ENCODE measurements at regions not wholly inside any gene's neighbourhood (a gene's known extent, or its start where the extent isn't known, plus 50 kb on each side); places are given as distances from the start of the nearest gene placed in this dataset.

GRCh38 chr20:56783826-56784225 is 154.7 kb downstream of the TFAP2C start:
- Mint-ChIP-seq H3K27me3 (ENCODE audit: low read depth) (peaks cover 13% of the 10 kb centered on the region), H3K9me3 (no peaks in the 10 kb centered on the region), H3K4me3 (no peak overlapping the region), H3K4me1 (peaks cover 2% of the 10 kb centered on the region), H3K36me3 (ENCODE audit: low read depth) (no peaks in the 10 kb centered on the region), H3K27ac (no peak overlapping the region)
- TF ChIP-seq CTCF (IDR thresholded peaks at IDR 0.05; ENCODE audit: unreplicated experiment in 3 of 3): no peak

- H3K4me1 Mint-ChIP-seq: no peaks in the 10 kb centered on the region
- H3K9me3 Mint-ChIP-seq: no peaks in the 10 kb centered on the region
- no peak overlapping the region for H3K4me3 Mint-ChIP-seq
- no peak overlapping the region for H3K27ac Mint-ChIP-seq
- H3K27me3 Mint-ChIP-seq (ENCODE audit: low read depth): peaks cover 13% of the 10 kb centered on the region
- no peak for TF ChIP-seq CTCF (IDR thresholded peaks at IDR 0.05; ENCODE audit: unreplicated experiment in 3 of 3)
- H3K36me3 Mint-ChIP-seq (ENCODE audit: low read depth): no peaks in the 10 kb centered on the region
Observed at GRCh38 chr20:56786503-56786902, 157.4 kb downstream of the TFAP2C start.

GRCh38 chr20:56788041-56788670 is 159.1 kb downstream of the TFAP2C start:
- Mint-ChIP-seq H3K27me3 (ENCODE audit: low read depth) (peaks cover 8% of the 10 kb centered on the region), H3K9me3 (no peaks in the 10 kb centered on the region), H3K27ac (no peak overlapping the region), H3K4me3 (no peak overlapping the region), H3K36me3 (ENCODE audit: low read depth) (no peaks in the 10 kb centered on the region), H3K4me1 (no peaks in the 10 kb centered on the region)
- no peak for TF ChIP-seq CTCF (IDR thresholded peaks at IDR 0.05; ENCODE audit: unreplicated experiment in 3 of 3)

GRCh38 chr20:56788671-56789610 is 159.8 kb downstream of the TFAP2C start:
- Mint-ChIP-seq H3K9me3 (no peaks in the 10 kb centered on the region), H3K27me3 (ENCODE audit: low read depth) (peaks cover 10% of the 10 kb centered on the region), H3K36me3 (ENCODE audit: low read depth) (no peaks in the 10 kb centered on the region), H3K4me1 (no peaks in the 10 kb centered on the region), H3K4me3 (no peak overlapping the region), H3K27ac (no peak overlapping the region)
- TF ChIP-seq CTCF (IDR thresholded peaks at IDR 0.05; ENCODE audit: unreplicated experiment in 3 of 3): no peak

GRCh38 chr20:56793916-56794315 is 164.8 kb downstream of the TFAP2C start:
- H3K4me1 Mint-ChIP-seq: no peaks in the 10 kb centered on the region
- no peak overlapping the region for H3K4me3 Mint-ChIP-seq
- TF ChIP-seq CTCF (IDR thresholded peaks at IDR 0.05; ENCODE audit: unreplicated experiment in 3 of 3): no peak
- peaks cover 5% of the 10 kb centered on the region for H3K9me3 Mint-ChIP-seq
- no peaks in the 10 kb centered on the region for H3K36me3 Mint-ChIP-seq (ENCODE audit: low read depth)
- H3K27ac Mint-ChIP-seq: no peak overlapping the region
- H3K27me3 Mint-ChIP-seq (ENCODE audit: low read depth): peaks cover 16% of the 10 kb centered on the region

Data from nephron (organoid).